Right lobe of liver (tissue), 4 donors: ENCODE measurements at regions not wholly inside any gene's neighbourhood (a gene's known extent, or its start where the extent isn't known, plus 50 kb on each side); places are given as distances from the start of the nearest gene placed in this dataset.

Source experiments
- POLR2A ChIP-seq: fragments of 450-650 bp; IDR thresholded peaks from one replicate; pipeline ENCODE4 v1.6.1; 2017; ENCODE audit warnings: antibody characterized with exemption, mild to moderate bottlenecking
- TF ChIP-seq, protein P1 (sequence below), 4 donors: fragments of 200-600 bp in 3 of 4; fragments of 450-650 bp in 1 of 4; IDR thresholded peaks; one replicate each; pipeline versions ENCODE4 v1.5.1 to v1.8.0; 2016 to 2022; ENCODE audit warnings: antibody characterized with exemption in 4 of 4, mild to moderate bottlenecking in 2 of 4
- donor health status: DM: no; HTN: no; CAD: no.
- donor health status: DM: no; HTN: no; CAD: no.
- donor health status: DM: no; HTN: yes; CAD: no.

DNA sequence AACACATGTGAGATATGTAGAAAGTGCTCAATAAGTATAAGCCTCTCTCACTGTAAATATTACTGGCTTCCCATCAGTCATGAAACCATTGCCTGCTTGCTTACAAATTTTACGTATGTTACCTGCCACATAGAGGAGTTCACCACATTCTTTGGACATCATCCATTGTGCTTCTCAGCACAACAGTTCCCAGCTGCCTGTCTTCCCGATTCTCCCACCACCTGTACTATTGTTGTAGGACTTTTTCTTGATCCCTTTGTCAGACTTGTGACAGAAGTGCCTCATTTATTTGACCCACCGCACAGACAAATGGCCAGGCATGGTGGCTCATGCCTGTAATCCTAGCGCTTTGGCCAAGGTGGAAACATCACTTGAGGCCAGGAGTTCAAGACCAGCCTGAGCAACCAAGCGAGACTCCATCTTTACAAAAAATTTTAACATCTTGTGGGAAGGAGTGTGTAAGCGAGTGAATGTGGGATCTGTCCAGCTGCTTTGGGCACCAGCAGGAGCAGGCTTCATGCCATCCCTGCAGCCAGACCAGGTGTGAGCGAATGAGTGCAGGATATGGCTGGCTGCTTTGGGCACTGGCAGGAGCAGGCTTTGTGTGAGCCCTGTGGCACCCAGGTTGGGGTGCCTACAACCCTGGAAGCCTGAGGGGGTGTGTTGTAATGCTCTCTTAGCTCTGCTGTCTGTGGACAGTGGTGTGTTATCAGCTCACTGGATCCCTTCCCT is 139.9 kb upstream of the ELL2 start:
- TF ChIP-seq, protein P1, sequence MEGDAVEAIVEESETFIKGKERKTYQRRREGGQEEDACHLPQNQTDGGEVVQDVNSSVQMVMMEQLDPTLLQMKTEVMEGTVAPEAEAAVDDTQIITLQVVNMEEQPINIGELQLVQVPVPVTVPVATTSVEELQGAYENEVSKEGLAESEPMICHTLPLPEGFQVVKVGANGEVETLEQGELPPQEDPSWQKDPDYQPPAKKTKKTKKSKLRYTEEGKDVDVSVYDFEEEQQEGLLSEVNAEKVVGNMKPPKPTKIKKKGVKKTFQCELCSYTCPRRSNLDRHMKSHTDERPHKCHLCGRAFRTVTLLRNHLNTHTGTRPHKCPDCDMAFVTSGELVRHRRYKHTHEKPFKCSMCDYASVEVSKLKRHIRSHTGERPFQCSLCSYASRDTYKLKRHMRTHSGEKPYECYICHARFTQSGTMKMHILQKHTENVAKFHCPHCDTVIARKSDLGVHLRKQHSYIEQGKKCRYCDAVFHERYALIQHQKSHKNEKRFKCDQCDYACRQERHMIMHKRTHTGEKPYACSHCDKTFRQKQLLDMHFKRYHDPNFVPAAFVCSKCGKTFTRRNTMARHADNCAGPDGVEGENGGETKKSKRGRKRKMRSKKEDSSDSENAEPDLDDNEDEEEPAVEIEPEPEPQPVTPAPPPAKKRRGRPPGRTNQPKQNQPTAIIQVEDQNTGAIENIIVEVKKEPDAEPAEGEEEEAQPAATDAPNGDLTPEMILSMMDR (IDR thresholded peaks at IDR 0.05) = no peak
- no peak for TF ChIP-seq POLR2A
